GM19452 (cell line): ENCODE measurements at regions not wholly inside any gene's neighbourhood (a gene's known extent, or its start where the extent isn't known, plus 50 kb on each side); places are given as distances from the start of the nearest gene placed in this dataset.
"Not testable (repeated sequence)": the region's sequence is repeated elsewhere in the genome, so short reads cannot be mapped to it uniquely, and the experiment has no call there.

Experiments used
- ATAC-seq: cut with Tn5 transposase; IDR thresholded peaks from one replicate; pipeline ENCODE4 v1.9.1; 2021; ENCODE audit not compliant: unreplicated experiment

- ATAC-seq = not testable (repeated sequence)
These were observed 204.4 kb downstream of the NPIPB11 start for GRCh38 chr16:29202025-29202632.

GRCh38 chr16:29201296-29202024 is 205.1 kb downstream of the NPIPB11 start:
- ATAC-seq = not testable (repeated sequence)

- ATAC-seq = not testable (repeated sequence)
These were observed 205.8 kb downstream of the NPIPB11 start for GRCh38 chr16:29200681-29201080.

GRCh38 chr16:29200135-29200601 is 206.3 kb downstream of the NPIPB11 start:
- not testable (repeated sequence) for ATAC-seq

GRCh38 chr16:29199626-29200025 is 206.9 kb downstream of the NPIPB11 start:
- not testable (repeated sequence) for ATAC-seq

- no peak for ATAC-seq
These were observed 207.6 kb downstream of the NPIPB11 start for GRCh38 chr16:29198731-29199521.

GRCh38 chr16:29198231-29198630 is 208.3 kb downstream of the NPIPB11 start:
- no peak for ATAC-seq

GRCh38 chr16:29197494-29198100 is 208.9 kb downstream of the NPIPB11 start:
- ATAC-seq = not testable (repeated sequence)

GRCh38 chr16:29196746-29197145 is 209.8 kb downstream of the NPIPB11 start:
- not testable (repeated sequence) for ATAC-seq

- not testable (repeated sequence) for ATAC-seq
These were observed 210.4 kb downstream of the LAT start for GRCh38 chr16:29195116-29195872.

GRCh38 chr16:29194185-29194844 is 209.5 kb downstream of the LAT start:
- not testable (repeated sequence) for ATAC-seq

- not testable (repeated sequence) for ATAC-seq
These were observed 208.8 kb downstream of the LAT start for GRCh38 chr16:29193634-29194033.

GRCh38 chr16:29193248-29193574 is 208.4 kb downstream of the LAT start:
- ATAC-seq = not testable (repeated sequence)

GRCh38 chr16:29192329-29193247 is 207.7 kb downstream of the LAT start:
- ATAC-seq = no peak

- ATAC-seq = not testable (repeated sequence)
These were observed 206.9 kb downstream of the LAT start for GRCh38 chr16:29191636-29192180.

GRCh38 chr16:29190553-29191431 is 205.9 kb downstream of the LAT start:
- ATAC-seq = not testable (repeated sequence)

- ATAC-seq = not testable (repeated sequence)
These were observed 204.0 kb downstream of the LAT start for GRCh38 chr16:29188806-29189205.
